ENCODE measurements at regions not wholly inside any gene's neighbourhood (a gene's known extent, or its start where the extent isn't known, plus 50 kb on each side); places are given as distances from the start of the nearest gene placed in this dataset.
A peak's percentile ranks its signal among the peaks of the same experiment; 100 is the strongest.

DNA sequence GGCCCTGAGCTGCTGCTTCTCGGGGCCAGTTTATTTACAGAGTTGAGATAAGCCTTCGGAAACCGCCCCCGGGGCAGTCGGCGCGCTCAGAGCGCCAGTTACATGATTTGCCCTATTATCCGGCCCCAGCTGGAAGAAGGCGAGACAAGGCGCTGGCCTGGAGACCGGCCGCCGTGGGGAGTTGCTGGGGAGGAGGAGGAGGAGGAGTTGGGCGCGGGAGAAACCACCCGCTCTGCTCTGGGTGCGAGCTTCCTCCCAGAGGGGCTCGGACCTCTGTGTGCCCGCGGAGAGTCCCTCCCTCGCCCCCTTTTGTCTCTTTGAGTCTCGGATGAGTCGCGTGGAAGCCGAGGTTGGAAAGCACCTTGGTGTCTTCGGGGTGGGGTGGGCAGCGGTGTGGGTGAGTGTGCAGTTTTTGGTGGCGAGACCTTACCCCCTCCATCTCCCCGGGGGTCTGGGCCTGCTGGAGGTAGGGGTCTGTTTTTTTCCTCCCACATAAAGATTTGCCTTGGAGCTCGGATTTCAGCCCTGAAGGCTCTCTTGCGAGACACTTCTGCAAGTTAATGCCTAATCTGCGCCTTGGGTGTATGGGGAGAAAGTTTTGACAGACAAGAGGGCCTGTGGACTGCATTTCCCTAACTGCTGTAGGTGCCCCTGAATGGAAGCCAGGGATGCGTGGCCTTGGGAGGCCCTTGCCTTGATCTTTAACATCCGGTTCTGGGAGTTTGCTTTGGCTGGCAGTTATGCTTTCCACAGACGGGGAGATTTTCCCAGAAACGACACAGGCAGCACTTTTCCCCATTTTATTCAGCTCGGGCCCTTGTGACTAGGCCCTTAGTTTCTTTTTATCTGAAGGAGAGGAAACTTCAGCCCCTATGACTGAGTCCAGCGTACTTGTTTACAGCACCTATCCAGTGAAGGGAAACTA is 80.0 kb downstream of the NDUFS5 start:
- Histone ChIP-seq H3K27ac (ENCODE audit: low read depth in 1 of 2, low read length in 2 of 2) (peak overlapping the region; percentile 87 to 88), H3K36me3 (ENCODE audit: control insufficient read depth in 1 of 2, insufficient read depth in 2 of 2, low read length in 1 of 2) (no peaks in the 10 kb centered on the region), H3K4me3 (ENCODE audit: low read length in 2 of 2) (peak overlapping the region; percentile 42 to 79), H3K27me3 (ENCODE audit: control insufficient read depth in 1 of 2, insufficient read depth in 2 of 2, low read length in 1 of 2) (no peaks in the 10 kb centered on the region), H3K9me3 (ENCODE audit: control insufficient read depth, low read length) (no peaks in the 10 kb centered on the region), H3K4me1 (ENCODE audit: control insufficient read depth in 1 of 2, insufficient read depth in 2 of 2, low read length in 2 of 2) (peaks cover 2 to 5% of the 10 kb centered on the region in 2 donors)
- WGBS, 2 donors: 0% methylated on average over 33 to 39 of the region's 39 CpGs
- peak; percentile 43 for ATAC-seq (ENCODE audit: low FRiP score)
- intact Hi-C loops (cut with DNase I): loop anchor here (5.0 to 10.0 kb wide), 5 partner anchors 66 to 309 kb away; no protein-coding TSS in a partner anchor
- peak; percentile 76 to 84 for DNase-seq

DNA sequence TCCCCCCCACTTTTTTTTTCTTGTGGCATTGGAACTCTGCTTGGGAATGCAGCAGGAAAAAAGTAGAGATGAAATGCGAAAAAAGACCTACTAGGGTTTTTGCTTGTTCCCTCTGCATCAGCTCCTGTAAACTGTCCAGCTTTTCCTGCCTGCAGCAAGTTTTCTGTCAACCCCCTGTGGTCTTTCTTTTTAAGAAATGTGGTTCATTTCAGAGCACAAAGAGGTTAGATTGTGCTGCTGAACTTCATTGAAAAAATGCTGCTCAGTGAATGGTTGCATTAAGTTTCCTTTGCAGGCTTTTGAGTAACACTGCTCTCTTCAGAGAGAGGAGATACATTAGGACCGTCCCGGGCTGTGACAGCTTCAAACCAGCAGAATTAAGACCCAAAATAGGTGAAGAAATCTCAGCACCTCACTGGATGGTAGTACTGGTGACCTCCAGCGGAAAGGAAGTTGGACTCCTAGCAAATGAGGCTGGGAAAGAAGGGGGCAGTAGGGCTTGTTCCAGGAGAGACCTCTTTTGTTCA is 80.7 kb downstream of the NDUFS5 start:
- DNase-seq (no peak), ATAC-seq (ENCODE audit: low FRiP score) (no peak)
- intact Hi-C loops (cut with DNase I): loop anchor here (5.0 to 10.0 kb wide), 5 partner anchors 65 to 308 kb away; no protein-coding TSS in a partner anchor
- no peaks in the 10 kb centered on the region for H3K27me3 ChIP-seq (ENCODE audit: control insufficient read depth in 1 of 2, insufficient read depth in 2 of 2, low read length in 1 of 2)
- H3K4me3 ChIP-seq (ENCODE audit: low read length in 2 of 2): peak overlapping the region; percentile 42 to 79
- H3K9me3 ChIP-seq (ENCODE audit: control insufficient read depth, low read length): no peaks in the 10 kb centered on the region
- H3K4me1 ChIP-seq (ENCODE audit: control insufficient read depth in 1 of 2, insufficient read depth in 2 of 2, low read length in 2 of 2): peaks cover 2 to 5% of the 10 kb centered on the region in 2 donors
- H3K36me3 ChIP-seq (ENCODE audit: control insufficient read depth in 1 of 2, insufficient read depth in 2 of 2, low read length in 1 of 2): no peaks in the 10 kb centered on the region
- WGBS, 2 donors: 18 to 20% methylated on average over 4 of the region's 4 CpGs
- peak overlapping the region; percentile 88 to 90 for H3K27ac ChIP-seq (ENCODE audit: low read depth in 1 of 2, low read length in 2 of 2)

GRCh38 chr1:39107341-39108290 is 81.5 kb downstream of the NDUFS5 start:
- Histone ChIP-seq H3K4me3 (ENCODE audit: low read length in 2 of 2) (peak overlapping the region; percentile 41 to 79), H3K9me3 (ENCODE audit: control insufficient read depth, low read length) (no peaks in the 10 kb centered on the region), H3K36me3 (ENCODE audit: control insufficient read depth in 1 of 2, insufficient read depth in 2 of 2, low read length in 1 of 2) (no peaks in the 10 kb centered on the region), H3K27me3 (ENCODE audit: control insufficient read depth in 1 of 2, insufficient read depth in 2 of 2, low read length in 1 of 2) (no peaks in the 10 kb centered on the region), H3K27ac (ENCODE audit: low read depth in 1 of 2, low read length in 2 of 2) (peak overlapping the region; percentile 88 to 90), H3K4me1 (ENCODE audit: control insufficient read depth in 1 of 2, insufficient read depth in 2 of 2, low read length in 2 of 2) (peaks cover 2 to 5% of the 10 kb centered on the region in 2 donors)
- intact Hi-C loops (cut with DNase I): loop anchor here (5.0 to 10.0 kb wide), 5 partner anchors 65 to 307 kb away; no protein-coding TSS in a partner anchor
- DNase-seq (no peak), ATAC-seq (ENCODE audit: low FRiP score) (no peak)
- 10% methylated on average over 8 of the region's 8 CpGs for WGBS, 2 donors

DNA sequence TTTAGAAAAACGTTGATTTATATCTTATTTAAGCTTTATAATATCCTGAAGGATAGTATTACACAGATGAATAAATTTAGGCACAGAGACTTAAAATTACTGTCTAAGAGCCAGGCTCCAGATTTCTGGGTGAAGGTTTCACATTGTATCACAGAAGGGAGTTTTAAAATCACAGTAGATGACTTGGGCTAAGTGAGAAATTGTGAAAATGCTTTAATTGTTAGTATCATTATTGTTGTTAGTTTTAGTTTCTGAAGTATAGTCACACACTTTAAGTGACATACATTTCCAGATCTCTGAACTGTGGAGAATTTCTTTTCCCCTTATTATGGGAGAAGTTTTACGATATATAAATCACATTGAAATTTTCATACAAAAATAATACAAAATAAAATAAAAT is 83.5 kb downstream of the NDUFS5 start:
- H3K27me3 ChIP-seq (ENCODE audit: control insufficient read depth in 1 of 2, insufficient read depth in 2 of 2, low read length in 1 of 2): no peaks in the 10 kb centered on the region
- H3K4me3 ChIP-seq (ENCODE audit: low read length in 2 of 2): no peak overlapping the region
- intact Hi-C loops (cut with DNase I): loop anchor here (2.0 to 10.0 kb wide), 7 partner anchors 43 to 305 kb away; no protein-coding TSS in a partner anchor
- no peaks in the 10 kb centered on the region for H3K36me3 ChIP-seq (ENCODE audit: control insufficient read depth in 1 of 2, insufficient read depth in 2 of 2, low read length in 1 of 2)
- H3K27ac ChIP-seq (ENCODE audit: low read depth in 1 of 2, low read length in 2 of 2): no peak overlapping the region
- no peaks in the 10 kb centered on the region for H3K9me3 ChIP-seq (ENCODE audit: control insufficient read depth, low read length)
- DNase-seq (no peak), ATAC-seq (ENCODE audit: low FRiP score) (no peak)
- WGBS, 2 donors: 81 to 83% methylated on average over 2 of the region's 2 CpGs
- H3K4me1 ChIP-seq (ENCODE audit: control insufficient read depth in 1 of 2, insufficient read depth in 2 of 2, low read length in 2 of 2): peaks cover 6% of the 10 kb centered on the region in 2 donors

GRCh38 chr1:39110325-39110851 is 84.2 kb downstream of the NDUFS5 start:
- H3K9me3 ChIP-seq (ENCODE audit: control insufficient read depth, low read length): no peaks in the 10 kb centered on the region
- peak; percentile 72 for ATAC-seq (ENCODE audit: low FRiP score)
- no peaks in the 10 kb centered on the region for H3K36me3 ChIP-seq (ENCODE audit: control insufficient read depth in 1 of 2, insufficient read depth in 2 of 2, low read length in 1 of 2)
- H3K4me1 ChIP-seq (ENCODE audit: control insufficient read depth in 1 of 2, insufficient read depth in 2 of 2, low read length in 2 of 2): peaks cover 7 to 8% of the 10 kb centered on the region in 2 donors
- intact Hi-C loops (cut with DNase I): loop anchor here (2.0 kb wide), 2 partner anchors 42 to 82 kb away; no protein-coding TSS in a partner anchor
- no peak for DNase-seq
- no peak overlapping the region for H3K4me3 ChIP-seq (ENCODE audit: low read length in 2 of 2)
- no peaks in the 10 kb centered on the region for H3K27me3 ChIP-seq (ENCODE audit: control insufficient read depth in 1 of 2, insufficient read depth in 2 of 2, low read length in 1 of 2)
- peak overlapping the region; percentile 73 to 90 for H3K27ac ChIP-seq (ENCODE audit: low read depth in 1 of 2, low read length in 2 of 2)
- WGBS, 2 donors: 1 to 5% methylated on average over 3 of the region's 3 CpGs

DNA sequence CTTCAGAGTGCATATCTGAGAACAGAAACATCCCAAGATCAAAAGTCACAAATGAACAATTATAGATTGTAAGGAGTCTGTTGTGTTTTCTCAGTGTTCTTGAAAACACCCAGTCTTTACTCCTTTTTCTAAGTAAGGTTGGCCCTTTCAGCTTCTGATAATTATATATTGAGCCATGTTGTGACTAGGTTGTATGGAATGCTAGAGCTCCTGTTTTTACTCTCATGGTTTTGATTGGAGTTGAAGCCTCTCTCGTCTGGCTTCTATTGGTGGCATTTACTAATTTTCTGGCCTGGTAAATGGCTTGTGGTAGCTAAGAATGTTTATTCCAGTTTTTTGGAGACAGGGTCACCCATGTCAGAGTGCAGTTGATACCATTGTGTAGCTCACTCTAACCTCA is 84.7 kb downstream of the NDUFS5 start:
- intact Hi-C loops (cut with DNase I): loop anchor here (2.0 kb wide), 2 partner anchors 42 to 82 kb away; no protein-coding TSS in a partner anchor
- Histone ChIP-seq H3K4me3 (ENCODE audit: low read length in 2 of 2) (no peak overlapping the region), H3K27ac (ENCODE audit: low read depth in 1 of 2, low read length in 2 of 2) (peak overlapping the region; percentile 83 to 90), H3K27me3 (ENCODE audit: control insufficient read depth in 1 of 2, insufficient read depth in 2 of 2, low read length in 1 of 2) (no peaks in the 10 kb centered on the region), H3K4me1 (ENCODE audit: control insufficient read depth in 1 of 2, insufficient read depth in 2 of 2, low read length in 2 of 2) (peaks cover 7 to 13% of the 10 kb centered on the region in 2 donors), H3K36me3 (ENCODE audit: control insufficient read depth in 1 of 2, insufficient read depth in 2 of 2, low read length in 1 of 2) (no peaks in the 10 kb centered on the region), H3K9me3 (ENCODE audit: control insufficient read depth, low read length) (no peaks in the 10 kb centered on the region)
- ATAC-seq (ENCODE audit: low FRiP score) (no peak), DNase-seq (no peak)
- 0 to 2% methylated on average over 1 of the region's 1 CpG for WGBS, 2 donors

GRCh38 chr1:39113109-39113743 is 87.1 kb downstream of the NDUFS5 start:
- intact Hi-C loops (cut with DNase I): no loop called here
- H3K9me3 ChIP-seq (ENCODE audit: control insufficient read depth, low read length): no peaks in the 10 kb centered on the region
- no peaks in the 10 kb centered on the region for H3K36me3 ChIP-seq (ENCODE audit: control insufficient read depth in 1 of 2, insufficient read depth in 2 of 2, low read length in 1 of 2)
- no peak overlapping the region for H3K27ac ChIP-seq (ENCODE audit: low read depth in 1 of 2, low read length in 2 of 2)
- 90 to 91% methylated on average over 2 of the region's 2 CpGs for WGBS, 2 donors
- no peak overlapping the region for H3K4me3 ChIP-seq (ENCODE audit: low read length in 2 of 2)
- DNase-seq: no peak
- peaks cover 10 to 15% of the 10 kb centered on the region in 2 donors for H3K4me1 ChIP-seq (ENCODE audit: control insufficient read depth in 1 of 2, insufficient read depth in 2 of 2, low read length in 2 of 2)
- no peak for ATAC-seq (ENCODE audit: low FRiP score)
- no peaks in the 10 kb centered on the region for H3K27me3 ChIP-seq (ENCODE audit: control insufficient read depth in 1 of 2, insufficient read depth in 2 of 2, low read length in 1 of 2)

All from aorta (tissue), 5 donors.